ENCODE measurements at regions not wholly inside any gene's neighbourhood (a gene's known extent, or its start where the extent isn't known, plus 50 kb on each side); places are given as distances from the start of the nearest gene placed in this dataset.
A peak's percentile ranks its signal among the peaks of the same experiment; 100 is the strongest.
"Not testable (repeated sequence)": the region's sequence is repeated elsewhere in the genome, so short reads cannot be mapped to it uniquely, and the experiment has no call there.

DNA sequence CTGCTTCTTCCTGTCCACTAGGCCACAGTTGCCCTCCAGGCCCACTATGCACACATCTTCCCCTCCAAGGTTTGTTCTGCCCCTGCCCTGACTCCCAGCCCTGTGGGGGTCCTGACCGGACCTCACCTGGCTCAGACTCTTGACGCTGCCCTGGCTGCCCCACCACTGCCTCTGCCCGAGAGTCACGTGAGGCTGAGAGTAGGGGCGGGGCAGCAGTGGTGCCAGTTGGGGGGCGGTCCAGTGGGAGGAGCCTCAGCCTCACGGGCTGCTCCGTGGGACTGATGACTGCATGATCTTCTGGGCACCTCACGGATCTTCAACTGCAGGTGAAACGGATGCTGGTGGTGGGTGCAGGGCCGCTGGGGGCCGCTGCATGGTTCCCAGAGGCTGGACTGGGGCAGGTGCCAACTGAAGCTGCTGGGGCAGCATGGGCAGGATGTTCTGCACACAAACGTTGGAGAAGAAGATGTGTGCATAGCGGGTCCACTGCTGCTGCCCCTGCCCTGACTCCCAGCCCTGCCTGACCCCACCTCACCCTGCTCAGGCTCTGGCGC, 77.6 kb downstream of the HHIPL2 start:
- not testable (repeated sequence) for DNase-seq (ENCODE audit: insufficient read length, low spot score); FAIRE-seq

DNA sequence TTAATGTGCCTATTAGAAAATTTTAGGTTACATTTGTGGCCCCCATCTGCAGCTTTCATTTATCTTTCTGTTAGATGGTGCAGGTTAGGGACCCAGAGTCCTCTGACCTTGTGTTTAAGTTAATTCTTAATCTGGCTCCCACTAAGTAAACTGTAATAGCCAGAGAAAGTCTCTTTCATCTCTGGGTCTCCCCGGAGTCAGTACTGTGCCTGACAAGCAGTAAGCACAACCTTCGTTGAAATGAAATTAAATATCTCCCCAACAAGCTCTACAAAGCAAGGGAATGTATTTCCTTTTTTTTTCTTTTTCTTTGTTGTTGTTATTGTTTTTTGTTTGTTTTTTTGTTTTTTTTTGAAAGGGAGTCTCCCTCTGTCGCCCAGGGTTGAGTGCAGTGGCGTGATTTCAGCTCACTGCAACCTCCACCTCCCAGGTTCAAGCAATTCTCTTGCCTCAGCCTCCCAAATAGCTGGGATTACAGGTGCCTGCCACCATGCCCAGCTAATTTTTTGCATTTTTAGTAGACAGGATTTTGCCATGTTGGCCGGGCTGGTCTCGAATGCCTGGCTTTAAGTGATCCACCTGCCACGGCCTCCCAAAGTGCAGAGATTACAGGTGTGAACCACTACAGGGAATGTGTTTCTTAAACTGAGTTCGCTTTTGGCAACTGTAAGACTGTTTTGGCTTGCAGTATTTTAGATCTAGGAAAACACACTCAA, 81.6 kb downstream of the HHIPL2 start:
- FAIRE-seq (no peak), DNase-seq (ENCODE audit: insufficient read length, low spot score) (no peak)
- no peak for TF ChIP-seq POLR2A (IDR thresholded peaks at IDR 0.05; ENCODE audit: low read depth, low read length)

DNA sequence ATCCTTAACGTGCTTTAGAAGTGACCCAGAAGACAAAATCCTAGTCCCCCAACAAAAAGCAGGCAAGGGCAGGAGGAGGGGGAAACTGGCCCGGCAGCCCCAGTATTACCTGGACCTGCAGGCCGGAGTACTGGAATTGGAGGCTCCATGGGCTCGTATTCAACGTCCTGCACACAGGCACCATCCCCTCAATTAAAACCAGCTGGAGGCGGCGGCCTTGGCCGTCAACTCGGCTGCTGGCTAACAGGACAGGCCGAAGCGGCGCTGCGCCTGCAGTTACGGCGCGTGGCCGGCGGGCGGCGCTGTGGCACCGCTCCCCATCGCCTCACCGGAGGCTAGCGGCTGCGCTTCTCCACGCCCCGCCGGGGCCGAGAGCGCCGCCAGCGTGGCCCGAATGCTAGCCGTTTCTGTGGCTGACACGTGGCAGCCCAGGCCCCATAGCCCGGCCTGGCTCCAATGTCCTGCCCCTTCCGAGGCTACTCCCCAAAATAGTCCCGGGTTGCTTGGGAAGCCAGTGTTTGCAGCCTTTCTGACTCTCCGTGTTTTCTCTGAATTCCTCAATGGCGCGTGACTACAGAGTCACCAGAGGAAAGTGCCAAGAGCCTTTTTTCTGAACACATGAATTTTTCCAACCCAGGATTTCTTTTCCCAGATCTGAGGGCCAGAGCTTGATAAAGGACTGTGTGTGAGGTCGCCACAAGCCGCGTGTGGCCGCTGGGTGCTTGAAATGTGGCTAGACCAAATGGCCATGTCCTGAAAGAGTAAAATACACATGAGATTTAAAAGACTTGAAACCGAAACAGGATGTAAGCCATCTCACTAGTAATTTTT, 82.5 kb downstream of the HHIPL2 start:
- peak; percentile 51; the same call in 1 of the 2 replicates for TF ChIP-seq POLR2A (IDR thresholded peaks at IDR 0.05; ENCODE audit: low read depth, low read length)
- FAIRE-seq (peak; percentile 20), DNase-seq (ENCODE audit: insufficient read length, low spot score) (peak; percentile 92)

DNA sequence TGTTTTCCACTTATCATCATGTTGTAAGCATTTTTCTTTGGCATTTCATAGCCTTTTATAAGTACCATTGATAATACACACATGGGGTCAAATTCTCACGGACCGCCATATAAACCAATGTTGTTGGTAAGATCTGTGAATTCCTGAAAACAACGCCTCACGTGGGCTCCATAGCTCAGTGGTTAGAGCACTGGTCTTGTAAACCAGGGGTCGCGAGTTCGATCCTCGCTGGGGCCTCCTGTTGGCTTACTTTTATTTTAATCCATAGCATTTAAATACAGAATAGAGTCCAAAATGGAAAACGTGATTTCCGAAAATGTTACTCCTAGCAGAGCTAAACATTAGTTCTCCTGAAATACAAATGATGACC, 83.1 kb downstream of the HHIPL2 start:
- DNase-seq (ENCODE audit: insufficient read length, low spot score), result peak; percentile 48
- no peak for TF ChIP-seq POLR2A (IDR thresholded peaks at IDR 0.05; ENCODE audit: low read depth, low read length)
- FAIRE-seq, result no peak

DNA sequence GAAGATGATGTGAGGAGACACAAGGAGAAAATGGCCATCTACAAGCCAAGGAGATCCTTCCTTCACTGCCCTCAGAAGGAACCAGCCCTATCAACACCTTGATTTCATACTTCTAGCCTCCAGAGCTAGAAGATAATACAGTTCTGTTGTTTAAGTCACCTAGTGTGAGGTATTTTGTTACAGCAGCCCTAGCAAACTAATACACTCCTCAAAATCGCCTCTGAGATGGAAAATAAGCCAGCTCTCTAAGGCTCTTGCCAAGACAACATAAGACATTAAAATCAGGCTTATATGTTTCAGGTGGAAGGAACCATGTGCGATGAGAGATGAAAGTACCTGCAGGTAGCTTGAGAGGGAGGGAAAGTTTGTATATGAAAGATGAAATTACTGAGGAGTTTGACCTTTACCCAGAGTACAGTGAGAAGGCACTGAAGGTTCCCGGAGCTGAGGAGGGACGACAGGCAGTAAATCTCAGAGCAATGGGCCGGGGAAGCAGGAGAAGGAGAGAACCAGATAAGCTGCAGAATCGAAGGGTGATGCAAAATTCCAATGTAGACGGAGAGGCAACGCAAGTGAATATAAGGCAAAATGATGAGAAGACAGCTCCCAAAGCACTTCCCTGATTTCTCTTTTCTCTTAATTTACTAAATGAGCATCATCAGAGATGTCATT, 84.7 kb downstream of the HHIPL2 start:
- no peak for TF ChIP-seq POLR2A (IDR thresholded peaks at IDR 0.05; ENCODE audit: low read depth, low read length)
- no peak for FAIRE-seq
- no peak for DNase-seq (ENCODE audit: insufficient read length, low spot score)

DNA sequence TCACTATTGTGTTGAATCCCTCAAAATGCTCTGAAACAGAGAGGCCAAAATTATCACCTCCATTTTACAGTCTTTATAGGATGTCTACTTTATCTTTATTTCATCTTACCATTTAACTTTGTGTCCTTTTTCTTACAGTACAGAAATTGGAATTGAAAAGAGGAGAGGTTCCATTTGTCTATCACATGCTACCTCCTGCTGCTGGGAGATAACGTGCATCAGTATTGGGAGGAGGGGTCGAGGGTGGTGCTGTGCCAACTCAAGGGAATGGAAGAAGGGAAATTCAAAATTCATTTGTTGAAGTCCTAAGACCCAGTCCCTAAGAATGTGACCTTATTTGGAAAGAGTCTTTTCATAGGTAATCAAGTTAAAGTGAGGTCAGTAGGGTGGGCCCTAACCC, 85.3 kb downstream of the HHIPL2 start:
- no peak for DNase-seq (ENCODE audit: insufficient read length, low spot score)
- TF ChIP-seq POLR2A (IDR thresholded peaks at IDR 0.05; ENCODE audit: low read depth, low read length), result no peak
- no peak for FAIRE-seq

DNA sequence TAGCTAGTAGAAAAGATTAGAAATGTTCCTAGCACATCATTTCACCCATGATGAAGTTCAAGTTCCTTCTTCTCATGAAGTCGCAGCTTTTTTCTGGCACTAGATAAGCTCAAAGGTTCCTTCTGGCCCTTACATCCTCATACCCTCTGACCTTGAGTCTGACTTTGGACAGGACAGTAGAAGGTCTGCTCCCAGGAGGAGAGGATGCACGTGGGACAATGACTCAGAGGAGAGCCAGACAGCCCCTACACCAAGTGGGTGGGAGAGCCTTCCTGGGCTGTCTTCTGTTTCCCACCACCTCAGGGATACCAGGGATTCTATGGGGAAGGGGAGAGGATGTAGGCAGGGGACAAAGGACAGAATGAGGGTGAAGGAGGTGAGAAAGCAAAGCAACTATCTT, 86.0 kb downstream of the HHIPL2 start:
- DNase-seq (ENCODE audit: insufficient read length, low spot score) (no peak), FAIRE-seq (no peak)
- no peak for TF ChIP-seq POLR2A (IDR thresholded peaks at IDR 0.05; ENCODE audit: low read depth, low read length)

DNA sequence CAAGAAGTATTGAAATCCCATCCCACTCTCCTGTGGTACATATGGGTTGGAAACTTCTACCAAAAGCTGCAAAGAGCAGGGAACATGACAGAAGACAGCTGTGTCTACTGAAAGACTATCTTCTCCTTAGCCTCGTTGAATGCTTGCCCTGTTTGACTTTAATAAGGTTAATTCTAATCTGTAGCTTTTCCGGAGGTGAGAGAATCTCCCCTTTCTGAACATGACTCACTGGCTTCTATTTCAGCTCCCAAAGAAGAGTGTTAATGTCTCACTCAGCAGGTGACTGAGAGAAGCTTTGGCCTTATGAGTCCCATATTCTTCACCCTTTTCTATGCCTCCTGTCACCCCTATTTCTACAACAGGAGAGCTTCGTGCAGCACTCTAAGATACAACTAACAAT, 88.3 kb downstream of the HHIPL2 start:
- no peak for TF ChIP-seq POLR2A (IDR thresholded peaks at IDR 0.05; ENCODE audit: low read depth, low read length)
- FAIRE-seq (no peak), DNase-seq (ENCODE audit: insufficient read length, low spot score) (no peak)

DNA sequence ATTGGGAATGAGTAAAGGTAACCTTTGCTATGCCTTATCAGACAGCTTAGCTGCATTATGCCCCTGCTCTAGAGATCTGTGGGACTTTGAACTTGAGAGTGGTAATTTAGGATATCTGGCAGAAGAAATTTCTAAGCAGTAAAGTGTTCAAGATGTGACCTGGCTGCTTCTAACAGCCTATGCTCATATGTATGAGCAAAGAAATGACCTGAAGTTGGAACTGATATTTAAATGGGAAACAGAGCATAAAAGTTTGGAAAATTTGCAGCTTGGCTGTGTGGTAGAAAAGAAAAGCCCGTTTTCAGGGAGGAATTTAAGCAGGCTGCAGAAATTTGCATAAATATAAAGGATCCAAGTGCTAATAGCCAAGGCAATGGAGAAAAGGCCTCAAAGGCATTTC, 90.4 kb downstream of the HHIPL2 start:
- TF ChIP-seq POLR2A (IDR thresholded peaks at IDR 0.05; ENCODE audit: low read depth, low read length), result no peak
- no peak for DNase-seq (ENCODE audit: insufficient read length, low spot score)
- FAIRE-seq, result no peak

DNA sequence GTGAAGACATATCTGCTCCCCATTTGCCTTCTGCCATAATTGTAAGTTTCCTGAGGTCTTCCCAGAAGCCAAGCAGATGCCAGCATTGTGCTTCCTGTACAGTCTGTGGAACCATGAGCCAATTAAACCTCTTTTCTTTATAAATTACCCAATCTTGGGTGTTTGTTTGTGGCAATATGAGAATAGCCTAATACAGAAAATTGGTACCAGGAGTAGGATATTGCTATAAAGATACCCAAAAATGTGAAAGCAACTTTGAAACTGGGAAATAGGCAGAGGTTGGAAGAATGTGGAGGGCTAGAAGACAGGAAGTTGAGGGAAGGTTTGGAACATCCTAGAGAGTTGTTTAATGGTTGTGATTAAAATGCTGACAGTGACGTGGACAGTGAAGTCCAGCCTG, 90.8 kb downstream of the HHIPL2 start:
- FAIRE-seq, result no peak
- no peak for DNase-seq (ENCODE audit: insufficient read length, low spot score)
- no peak for TF ChIP-seq POLR2A (IDR thresholded peaks at IDR 0.05; ENCODE audit: low read depth, low read length)

DNA sequence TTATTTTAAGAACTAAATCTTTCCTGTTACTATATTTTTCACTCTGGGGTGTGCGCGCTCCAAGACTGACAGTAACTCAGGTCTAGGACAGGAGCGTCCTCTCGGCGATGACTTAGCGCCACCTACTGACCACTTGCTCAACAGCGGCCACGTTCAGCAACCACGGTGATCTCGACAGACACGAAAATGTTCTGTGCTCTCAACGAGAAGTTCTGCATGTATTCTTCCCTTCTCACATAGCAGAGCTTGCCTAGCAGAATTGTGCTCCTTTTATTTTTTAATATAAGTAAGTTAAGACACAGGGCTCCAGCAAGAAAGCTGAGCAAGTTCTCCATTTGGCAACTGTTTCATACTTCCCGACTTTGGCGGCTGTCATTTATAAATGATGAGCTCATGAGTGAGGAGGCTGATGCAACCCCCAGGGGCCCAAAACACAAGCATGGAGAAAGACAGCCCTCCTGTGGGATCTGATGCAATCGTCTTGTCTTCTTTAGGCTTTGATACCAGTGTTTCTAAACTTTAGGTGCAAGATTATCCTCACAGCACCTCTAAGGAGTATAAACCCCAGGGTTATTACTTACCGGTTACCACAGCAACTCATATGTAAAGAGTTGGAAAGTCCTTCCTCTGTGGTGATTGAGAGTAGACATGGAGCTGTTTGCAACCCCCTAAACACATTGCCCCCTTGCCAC, 92.6 kb downstream of the HHIPL2 start:
- FAIRE-seq (peak; percentile 15), DNase-seq (ENCODE audit: insufficient read length, low spot score) (peak; percentile 74)
- no peak for TF ChIP-seq POLR2A (IDR thresholded peaks at IDR 0.05; ENCODE audit: low read depth, low read length)

DNA sequence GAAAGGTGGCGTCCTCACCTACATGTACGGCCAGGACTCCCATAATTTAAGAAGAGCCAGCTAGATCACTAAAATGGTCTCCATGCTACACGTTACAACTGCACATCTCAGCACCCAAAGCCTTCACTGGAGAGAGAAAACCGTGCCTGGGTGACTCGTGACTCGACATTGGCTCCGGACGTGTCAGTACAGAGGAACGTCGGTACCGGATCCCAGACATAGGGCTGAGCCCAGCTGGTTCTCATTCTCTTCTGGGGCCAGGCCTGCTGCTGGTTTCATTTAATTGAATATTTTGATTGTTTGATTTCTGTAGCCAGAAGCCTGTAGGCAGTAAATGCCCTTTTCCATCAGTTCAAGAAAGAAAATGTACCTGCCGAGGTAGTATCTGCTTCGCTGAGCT, 93.1 kb downstream of the HHIPL2 start:
- FAIRE-seq, result no peak
- no peak for TF ChIP-seq POLR2A (IDR thresholded peaks at IDR 0.05; ENCODE audit: low read depth, low read length)
- DNase-seq (ENCODE audit: insufficient read length, low spot score), result peak; percentile 15

DNA sequence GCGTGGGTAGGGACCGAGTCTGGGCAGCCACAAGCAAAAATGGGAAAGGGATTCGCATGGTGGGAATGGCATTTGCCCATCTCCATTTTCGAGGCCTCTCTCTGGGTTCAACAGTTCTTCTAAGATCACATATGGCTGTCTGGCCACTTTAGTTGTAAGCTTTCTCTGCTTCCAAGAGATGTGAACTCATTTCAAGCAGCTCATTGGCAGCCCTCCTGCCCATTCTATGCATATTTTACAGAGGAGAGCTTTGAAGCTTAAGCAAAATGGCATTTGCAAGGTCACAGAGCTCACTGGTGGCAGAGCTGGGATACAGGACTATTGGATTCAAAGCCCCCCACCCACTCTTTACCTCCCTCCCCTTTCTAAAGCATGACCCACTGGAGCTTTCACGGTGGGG, 93.7 kb downstream of the HHIPL2 start:
- FAIRE-seq (no peak), DNase-seq (ENCODE audit: insufficient read length, low spot score) (no peak)
- no peak for TF ChIP-seq POLR2A (IDR thresholded peaks at IDR 0.05; ENCODE audit: low read depth, low read length)

DNA sequence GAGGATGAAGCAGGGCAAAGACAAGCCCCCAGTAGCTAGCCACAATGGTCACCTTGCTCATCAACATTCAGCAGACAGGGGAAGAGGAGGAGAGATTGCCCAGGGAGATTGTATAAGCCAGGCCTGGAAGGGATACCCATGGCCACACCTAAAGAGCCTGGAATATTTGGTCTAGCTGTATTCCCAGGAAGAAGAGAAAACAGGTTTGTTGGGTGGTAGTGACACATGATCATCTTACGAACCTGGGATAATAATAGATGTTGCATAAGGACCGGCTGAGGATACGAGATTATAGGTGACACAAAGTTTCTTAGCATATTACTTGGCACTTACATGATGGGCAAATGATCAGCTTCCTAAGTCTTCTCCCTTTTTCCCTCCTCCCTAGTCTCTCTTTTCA, 95.9 kb downstream of the HHIPL2 start:
- FAIRE-seq, result no peak
- DNase-seq (ENCODE audit: insufficient read length, low spot score), result no peak
- TF ChIP-seq POLR2A (IDR thresholded peaks at IDR 0.05; ENCODE audit: low read depth, low read length), result no peak
